H9 (cell line): ENCODE measurements at regions not wholly inside any gene's neighbourhood (a gene's known extent, or its start where the extent isn't known, plus 50 kb on each side); places are given as distances from the start of the nearest gene placed in this dataset.

Source experiments
- DNase-seq: peaks from one replicate; pipeline ENCODE4 v3.0.0-alpha.2; 2017
- H2AFZ ChIP-seq: one replicate; pipeline ENCODE4 v1.6.1; 2013; ENCODE audit warnings: mild to moderate bottlenecking, low read length, control low read depth, moderate library complexity
- H2AK5ac ChIP-seq: 2 replicates; pipeline ENCODE4 v1.6.1; 2013; ENCODE audit warnings: low read length, control low read depth, mixed read lengths; ENCODE audit not compliant: insufficient read length
- H2BK120ac ChIP-seq: one replicate; pipeline ENCODE4 v1.6.1; 2013; ENCODE audit warnings: low read depth, mild to moderate bottlenecking, low read length, control low read depth, inconsistent platforms; ENCODE audit not compliant: poor library complexity, severe bottlenecking
- H2BK12ac ChIP-seq: 2 replicates; pipeline ENCODE4 v1.6.1; 2013; ENCODE audit warnings: low read length, control low read depth, mixed read lengths, low read depth; ENCODE audit not compliant: insufficient read length
- H2BK15ac ChIP-seq: 2 replicates; pipeline ENCODE4 v1.6.1; 2013; ENCODE audit warnings: low read depth, low read length, control low read depth
- H2BK20ac ChIP-seq: one replicate; pipeline ENCODE4 v1.6.1; 2013; ENCODE audit warnings: low read depth, mild to moderate bottlenecking, low read length, control low read depth, inconsistent platforms; ENCODE audit not compliant: poor library complexity, severe bottlenecking
- H2BK5ac ChIP-seq: 2 replicates; pipeline ENCODE4 v1.6.1; 2013; ENCODE audit warnings: low read length, control low read depth, mixed read lengths; ENCODE audit not compliant: insufficient read length
- H3K14ac ChIP-seq: 2 replicates; pipeline ENCODE4 v1.6.1; 2013; ENCODE audit warnings: low read length, control low read depth; ENCODE audit not compliant: insufficient read depth
- H3K18ac ChIP-seq: 2 replicates; pipeline ENCODE4 v1.6.1; 2013; ENCODE audit warnings: low read depth, mild to moderate bottlenecking, mixed read lengths, low read length, control low read depth; ENCODE audit not compliant: insufficient read length
- H3K23ac ChIP-seq: 2 replicates; pipeline ENCODE4 v1.6.1; 2013; ENCODE audit warnings: low read length, control low read depth, mixed read lengths, low read depth; ENCODE audit not compliant: insufficient read length
- H3K23me2 ChIP-seq: 2 replicates; pipeline ENCODE4 v1.6.1; 2013; ENCODE audit warnings: low read depth, mild to moderate bottlenecking, mixed read lengths, low read length, control low read depth; ENCODE audit not compliant: insufficient read length, poor library complexity, severe bottlenecking
- H3K27ac ChIP-seq: 2 replicates; pipeline ENCODE4 v1.5.1; 2013; ENCODE audit warnings: low read length, control low read depth, mixed read lengths, low read depth; ENCODE audit not compliant: insufficient read length
- H3K27me3 ChIP-seq: 2 replicates; pipeline ENCODE4 v1.6.1; 2013; ENCODE audit warnings: low read length, control low read depth, inconsistent platforms; ENCODE audit not compliant: insufficient read depth
- H3K4ac ChIP-seq: 2 replicates; pipeline ENCODE4 v1.6.1; 2013; ENCODE audit warnings: low read depth, mild to moderate bottlenecking, control low read depth, inconsistent platforms, low read length, moderate library complexity
- H3K4me1 ChIP-seq: 2 replicates; pipeline ENCODE4 v1.6.1; 2013; ENCODE audit warnings: low read length, control low read depth, inconsistent platforms; ENCODE audit not compliant: insufficient read depth
- H3K4me2 ChIP-seq: 2 replicates; pipeline ENCODE4 v1.6.1; 2013; ENCODE audit warnings: low read length, control low read depth, mixed read lengths; ENCODE audit not compliant: insufficient read length, insufficient read depth
- H3K56ac ChIP-seq: 2 replicates; pipeline ENCODE4 v1.6.1; 2013; ENCODE audit warnings: low read depth, mild to moderate bottlenecking, mixed read lengths, low read length, control low read depth; ENCODE audit not compliant: insufficient read length
- H3K79me1 ChIP-seq: 2 replicates; pipeline ENCODE4 v1.6.1; 2013; ENCODE audit warnings: low read depth, mild to moderate bottlenecking, moderate library complexity, low read length, control low read depth, inconsistent platforms; ENCODE audit not compliant: insufficient read depth, poor library complexity, severe bottlenecking
- H3K79me2 ChIP-seq: 2 replicates; pipeline ENCODE4 v1.6.1; 2013; ENCODE audit warnings: low read length, control low read depth, inconsistent platforms; ENCODE audit not compliant: insufficient read depth
- H3K9ac ChIP-seq: 2 replicates; pipeline ENCODE4 v1.6.1; 2013; ENCODE audit warnings: low read length, control low read depth, mixed read lengths; ENCODE audit not compliant: insufficient read length; ENCODE audit errors: extremely low read depth
- H3K9me3 ChIP-seq: one replicate; pipeline ENCODE4 v1.6.1; 2013; ENCODE audit warnings: low read depth, low read length, inconsistent platforms; ENCODE audit not compliant: control insufficient read depth
- H3T11ph ChIP-seq: one replicate; pipeline ENCODE4 v1.6.1; 2013; ENCODE audit warnings: mild to moderate bottlenecking, low read length, control low read depth, inconsistent platforms
- H4K20me1 ChIP-seq: one replicate; pipeline ENCODE4 v1.6.1; 2013; ENCODE audit not compliant: control insufficient read depth, insufficient read length, insufficient read depth
- H4K5ac ChIP-seq: 2 replicates; pipeline ENCODE4 v1.6.1; 2013; ENCODE audit warnings: low read depth, mild to moderate bottlenecking, mixed read lengths, low read length, control low read depth; ENCODE audit not compliant: insufficient read length
- H4K8ac ChIP-seq: replicated peaks from 2 replicates; pipeline ENCODE4 v1.6.1; 2013; ENCODE audit warnings: low read length, control low read depth, mixed read lengths, low read depth; ENCODE audit not compliant: insufficient read length
- H4K91ac ChIP-seq: 2 replicates; pipeline ENCODE4 v1.6.1; 2013; ENCODE audit warnings: low read depth, mild to moderate bottlenecking, moderate library complexity, mixed read lengths, low read length, control low read depth; ENCODE audit not compliant: insufficient read length
- H3K27ac Mint-ChIP-seq, 3 experiments: 2 replicates in 2 of 3; 3 replicates in 1 of 3; pipeline ENCODE4 v1.8.0; 2020 to 2021; ENCODE audit warnings: mixed read lengths in 3 of 3, mild to moderate bottlenecking in 1 of 3, moderate library complexity in 1 of 3
- H3K27me3 Mint-ChIP-seq: 2 replicates; pipeline ENCODE4 v1.8.0; 2021; ENCODE audit warnings: low read depth, mild to moderate bottlenecking, moderate library complexity, mixed read lengths
- H3K36me3 Mint-ChIP-seq, 3 experiments: 2 replicates in 2 of 3; 3 replicates in 1 of 3; pipeline ENCODE4 v1.8.0; 2020 to 2021; ENCODE audit warnings: low read depth in 3 of 3, mixed read lengths in 3 of 3; ENCODE audit not compliant: insufficient read depth in 1 of 3
- H3K4me1 Mint-ChIP-seq, 2 experiments: 2 replicates each; pipeline ENCODE4 v1.8.0; 2020; ENCODE audit warnings: mixed read lengths in 2 of 2
- H3K4me3 Mint-ChIP-seq, 2 experiments: 2 replicates in 1 of 2; 3 replicates in 1 of 2; pipeline ENCODE4 v1.8.0; 2020 to 2021; ENCODE audit warnings: mild to moderate bottlenecking in 2 of 2, mixed read lengths in 2 of 2, moderate library complexity in 1 of 2
- H3K9me3 Mint-ChIP-seq, 2 experiments: 2 replicates in 1 of 2; 3 replicates in 1 of 2; pipeline ENCODE4 v1.8.0; 2020; ENCODE audit warnings: mild to moderate bottlenecking in 2 of 2, mixed read lengths in 2 of 2, moderate library complexity in 1 of 2
- WGBS: extraction: QIAGEN DNeasy Blood & Tissue Kit; methylation state at CpG from one replicate; pipeline ENCODE4 v1.1.7; 2013; ENCODE audit warnings: missing lambda C conversion rate, low lambda C conversion rate, mixed read lengths; ENCODE audit not compliant: insufficient read length; ENCODE audit errors: extremely low coverage; 5-methylcytosine and 5-hydroxymethylcytosine counted together
- TF ChIP-seq, protein P1 (sequence below): fragments of 200-600 bp; sonication (generic); conservative IDR thresholded peaks from 3 replicates; pipeline ENCODE4 v1.8.0; 2021; ENCODE audit warnings: antibody characterized with exemption, mild to moderate bottlenecking

DNA sequence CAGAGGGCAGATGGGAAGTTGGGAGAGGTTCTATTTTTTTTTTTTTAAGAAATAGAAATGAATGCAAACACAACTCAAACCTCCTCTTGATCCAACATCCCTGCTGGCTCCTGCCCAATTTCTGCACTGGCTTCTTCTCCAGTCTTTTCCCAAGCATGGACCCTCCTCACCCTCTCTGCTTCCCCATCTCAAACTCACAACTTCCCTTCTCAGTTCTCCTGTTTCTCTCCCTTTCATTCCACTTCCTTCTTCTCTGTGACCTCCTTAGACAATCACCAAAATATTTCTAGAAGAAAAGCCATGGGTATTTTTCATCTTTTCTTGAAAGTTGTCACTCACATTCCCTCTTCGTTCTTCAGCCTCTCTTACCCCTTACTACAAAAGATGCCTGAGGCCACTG is 85.2 kb upstream of the VPREB1 start:
- Mint-ChIP-seq H3K4me3 (no peak overlapping the region), H3K36me3 (no peaks in the 10 kb centered on the region; a peak in 1 of 7 replicates), H3K9me3 (peaks cover 3 to 4% of the 10 kb centered on the region in 2 experiments; a peak in 3 of 5 replicates), H3K27me3 (peaks cover 97% of the 10 kb centered on the region), H3K27ac (no peak overlapping the region), H3K4me1 (no peaks in the 10 kb centered on the region)
- no peak overlapping the region for H2AK5ac ChIP-seq
- no peaks in the 10 kb centered on the region for H4K20me1 ChIP-seq
- no peaks in the 10 kb centered on the region for H3K79me2 ChIP-seq
- no peak overlapping the region for H3K4ac ChIP-seq
- H3K23me2 ChIP-seq = no peaks in the 10 kb centered on the region
- no peak overlapping the region for H3K56ac ChIP-seq
- no peak overlapping the region for H3K23ac ChIP-seq
- H3K14ac ChIP-seq = no peak overlapping the region
- no peak overlapping the region for H2AFZ ChIP-seq
- H3K4me1 ChIP-seq = no peaks in the 10 kb centered on the region
- no peak overlapping the region for H2BK5ac ChIP-seq
- H2BK15ac ChIP-seq = no peak overlapping the region
- no peak overlapping the region for H3K9ac ChIP-seq
- H3K18ac ChIP-seq = no peak overlapping the region
- no peak for DNase-seq
- no CpG with 5 or more reads among the region's 1 CpG for WGBS
- H2BK20ac ChIP-seq = no peak overlapping the region
- no peak overlapping the region for H4K91ac ChIP-seq
- H3K9me3 ChIP-seq = no peaks in the 10 kb centered on the region
- H3K27me3 ChIP-seq = peaks cover 67% of the 10 kb centered on the region
- H3K4me2 ChIP-seq = no peak overlapping the region
- H4K8ac ChIP-seq = no peak overlapping the region
- H3K79me1 ChIP-seq = no peaks in the 10 kb centered on the region
- TF ChIP-seq, protein P1, sequence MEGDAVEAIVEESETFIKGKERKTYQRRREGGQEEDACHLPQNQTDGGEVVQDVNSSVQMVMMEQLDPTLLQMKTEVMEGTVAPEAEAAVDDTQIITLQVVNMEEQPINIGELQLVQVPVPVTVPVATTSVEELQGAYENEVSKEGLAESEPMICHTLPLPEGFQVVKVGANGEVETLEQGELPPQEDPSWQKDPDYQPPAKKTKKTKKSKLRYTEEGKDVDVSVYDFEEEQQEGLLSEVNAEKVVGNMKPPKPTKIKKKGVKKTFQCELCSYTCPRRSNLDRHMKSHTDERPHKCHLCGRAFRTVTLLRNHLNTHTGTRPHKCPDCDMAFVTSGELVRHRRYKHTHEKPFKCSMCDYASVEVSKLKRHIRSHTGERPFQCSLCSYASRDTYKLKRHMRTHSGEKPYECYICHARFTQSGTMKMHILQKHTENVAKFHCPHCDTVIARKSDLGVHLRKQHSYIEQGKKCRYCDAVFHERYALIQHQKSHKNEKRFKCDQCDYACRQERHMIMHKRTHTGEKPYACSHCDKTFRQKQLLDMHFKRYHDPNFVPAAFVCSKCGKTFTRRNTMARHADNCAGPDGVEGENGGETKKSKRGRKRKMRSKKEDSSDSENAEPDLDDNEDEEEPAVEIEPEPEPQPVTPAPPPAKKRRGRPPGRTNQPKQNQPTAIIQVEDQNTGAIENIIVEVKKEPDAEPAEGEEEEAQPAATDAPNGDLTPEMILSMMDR = no peak
- no peak overlapping the region for H3K27ac ChIP-seq
- no peak overlapping the region for H2BK120ac ChIP-seq
- H2BK12ac ChIP-seq = no peak overlapping the region
- no peak overlapping the region for H4K5ac ChIP-seq
- H3T11ph ChIP-seq = no peak overlapping the region
